ENCODE measurements at regions not wholly inside any gene's neighbourhood (a gene's known extent, or its start where the extent isn't known, plus 50 kb on each side); places are given as distances from the start of the nearest gene placed in this dataset.

- TF ChIP-seq ZNF518A (tag by site-specific recombination; conservative IDR thresholded peaks at IDR 0.05; ENCODE audit: low read depth) (no peak), PRDM1 (tag by site-specific recombination; IDR thresholded peaks at IDR 0.05) (peak; percentile 75), ZNF560 (tag by site-specific recombination; IDR thresholded peaks at IDR 0.05; ENCODE audit: borderline replicate concordance) (no peak), ZNF23 (tag by site-specific recombination; IDR thresholded peaks at IDR 0.05; ENCODE audit: borderline replicate concordance) (no peak), GLI2 (tag by site-specific recombination; IDR thresholded peaks at IDR 0.05; ENCODE audit: borderline replicate concordance, low read depth) (no peak), MZF1 (tag by site-specific recombination; IDR thresholded peaks at IDR 0.05; ENCODE audit: borderline replicate concordance) (no peak), ZNF26 (tag by site-specific recombination; IDR thresholded peaks at IDR 0.05) (no peak), ZNF658 (tag by site-specific recombination; IDR thresholded peaks at IDR 0.05) (no peak), ZNF398 (tag by site-specific recombination; IDR thresholded peaks at IDR 0.05) (no peak), EGR2 (tag by site-specific recombination; IDR thresholded peaks at IDR 0.05; ENCODE audit: low read depth) (peak; percentile 93), ZBTB6 (tag by site-specific recombination; IDR thresholded peaks at IDR 0.05) (no peak), ZNF274 (IDR thresholded peaks at IDR 0.05; ENCODE audit: low read length) (no peak), ZNF274 (tag by site-specific recombination; IDR thresholded peaks at IDR 0.05; ENCODE audit: borderline replicate concordance) (no peak), ZNF366 (tag by site-specific recombination; conservative IDR thresholded peaks at IDR 0.05) (peak; percentile 63), ZNF629 (tag by site-specific recombination; IDR thresholded peaks at IDR 0.05) (0 out of 2 replicates have a peak, but pooled peaks have one; percentile 27), SCRT1 (tag by site-specific recombination; IDR thresholded peaks at IDR 0.05; ENCODE audit: borderline replicate concordance) (peak; percentile 93), ZFHX2 (tag by site-specific recombination; conservative IDR thresholded peaks at IDR 0.05) (peak; percentile 88), ZNF280D (tag by site-specific recombination; IDR thresholded peaks at IDR 0.05) (no peak), SCRT2 (tag by site-specific recombination; IDR thresholded peaks at IDR 0.05) (peak; percentile 99), ZBTB48 (tag by site-specific recombination; IDR thresholded peaks at IDR 0.05) (peak; percentile 59), ATF2 (tag by site-specific recombination; IDR thresholded peaks at IDR 0.05; ENCODE audit: low read depth) (peak; percentile 53; the same call in 1 of the 2 replicates)
These were observed 64.6 kb upstream of the CRHR1 start (continued) for GRCh38 chr17:45719335-45720071.

Measured in HEK293 (cell line).